Liver (tissue), 7 donors: ENCODE measurements at regions not wholly inside any gene's neighbourhood (a gene's known extent, or its start where the extent isn't known, plus 50 kb on each side); places are given as distances from the start of the nearest gene placed in this dataset.

Experiments used
- DNase-seq: peaks from one replicate; pipeline ENCODE4 v3.0.0-alpha.2; 2017; ENCODE audit warnings: low spot score
- H3K27ac ChIP-seq, 2 donors: one replicate each; pipeline ENCODE4 v1.7.0; 2013; ENCODE audit warnings: inconsistent platforms in 2 of 2, low read length in 2 of 2, control low read depth in 1 of 2, low read depth in 1 of 2, mild to moderate bottlenecking in 1 of 2
- H3K27me3 ChIP-seq, 4 donors: one replicate each; pipeline versions ENCODE4 v1.6.1 to v1.7.0; 2013; ENCODE audit warnings: low read length in 3 of 4, inconsistent platforms in 1 of 4, mild to moderate bottlenecking in 1 of 4, moderate library complexity in 1 of 4; ENCODE audit not compliant: control insufficient read depth in 4 of 4, insufficient read depth in 4 of 4
- H3K36me3 ChIP-seq, 4 donors: one replicate each; pipeline versions ENCODE4 v1.6.1 to v1.7.0; 2013; ENCODE audit warnings: low read length in 3 of 4, mild to moderate bottlenecking in 3 of 4, low read depth in 1 of 4, moderate library complexity in 1 of 4; ENCODE audit not compliant: control insufficient read depth in 4 of 4, insufficient read depth in 3 of 4
- H3K4me1 ChIP-seq, 4 donors: one replicate each; pipeline versions ENCODE4 v1.6.1 to v1.7.0; 2013; ENCODE audit warnings: low read length in 3 of 4, mild to moderate bottlenecking in 3 of 4, moderate library complexity in 1 of 4; ENCODE audit not compliant: control insufficient read depth in 4 of 4, insufficient read depth in 4 of 4
- H3K4me3 ChIP-seq, 3 donors: one replicate each; pipeline versions ENCODE4 v1.6.1 to v1.7.0; 2013; ENCODE audit warnings: low read length in 3 of 3, control low read depth in 1 of 3, low read depth in 1 of 3, mild to moderate bottlenecking in 1 of 3
- H3K9ac ChIP-seq, 2 donors: one replicate each; pipeline ENCODE4 v1.7.0; 2013; ENCODE audit warnings: low read length in 2 of 2, mild to moderate bottlenecking in 2 of 2, moderate library complexity in 2 of 2, control low read depth in 1 of 2, low read depth in 1 of 2
- H3K9me3 ChIP-seq, 4 donors: one replicate each; pipeline versions ENCODE4 v1.6.1 to v1.7.0; 2013; ENCODE audit warnings: low read length in 3 of 4; ENCODE audit not compliant: control insufficient read depth in 4 of 4
- EGR1 ChIP-seq, 2 donors: IDR thresholded peaks; 2 replicates each; pipeline ENCODE4 v1.6.1; 2016 to 2018; ENCODE audit warnings: antibody characterized with exemption in 2 of 2, low read depth in 2 of 2
- FOXA1 ChIP-seq: IDR thresholded peaks from 2 replicates; pipeline ENCODE4 v1.6.1; 2016; ENCODE audit warnings: antibody characterized with exemption
- FOXA2 ChIP-seq: IDR thresholded peaks from 2 replicates; pipeline ENCODE4 v1.6.1; 2016; ENCODE audit warnings: antibody characterized with exemption
- GABPA ChIP-seq, 2 donors: IDR thresholded peaks in 1 of 2; conservative IDR thresholded peaks in 1 of 2; 2 replicates each; pipeline ENCODE4 v1.6.1; 2016; ENCODE audit warnings: antibody characterized with exemption in 2 of 2, mild to moderate bottlenecking in 1 of 2, moderate library complexity in 1 of 2
- HNF4A ChIP-seq, 2 donors: conservative IDR thresholded peaks; 2 replicates each; pipeline ENCODE4 v1.6.1; 2016; ENCODE audit warnings: antibody characterized with exemption in 2 of 2, mild to moderate bottlenecking in 2 of 2
- HNF4G ChIP-seq: IDR thresholded peaks from 2 replicates; pipeline ENCODE4 v1.6.1; 2016; ENCODE audit warnings: antibody characterized with exemption
- NR2F2 ChIP-seq: IDR thresholded peaks from 2 replicates; pipeline ENCODE4 v1.6.1; 2016; ENCODE audit warnings: antibody characterized with exemption
- RAD21 ChIP-seq, 2 donors: IDR thresholded peaks; 2 replicates each; pipeline ENCODE4 v1.6.1; 2016; ENCODE audit warnings: antibody characterized with exemption in 2 of 2, mild to moderate bottlenecking in 2 of 2
- RXRA ChIP-seq, 2 donors: IDR thresholded peaks; 2 replicates each; pipeline ENCODE4 v1.6.1; 2017 to 2018; ENCODE audit warnings: antibody characterized with exemption in 2 of 2, mild to moderate bottlenecking in 1 of 2
- SP1 ChIP-seq: IDR thresholded peaks from 2 replicates; pipeline ENCODE4 v1.6.1; 2018; ENCODE audit warnings: antibody characterized with exemption, mild to moderate bottlenecking
- TAF1 ChIP-seq: conservative IDR thresholded peaks from 2 replicates; pipeline ENCODE4 v1.6.1; 2016; ENCODE audit warnings: antibody characterized with exemption, mild to moderate bottlenecking
- YY1 ChIP-seq: IDR thresholded peaks from 2 replicates; pipeline ENCODE4 v1.6.1; 2016; ENCODE audit warnings: antibody characterized with exemption, mild to moderate bottlenecking
- WGBS: extraction: QIAGEN DNeasy Blood & Tissue Kit; methylation state at CpG from one replicate; pipeline ENCODE4 v1.1.7; 2013; 5-methylcytosine and 5-hydroxymethylcytosine counted together
- TF ChIP-seq, protein P1 (sequence below): IDR thresholded peaks from 2 replicates; pipeline ENCODE4 v1.6.1; 2016; ENCODE audit warnings: antibody characterized with exemption
- TF ChIP-seq, protein P2 (sequence below): IDR thresholded peaks from 2 replicates; pipeline ENCODE4 v1.6.1; 2016; ENCODE audit warnings: antibody characterized with exemption
- TF ChIP-seq, protein P3 (sequence below): IDR thresholded peaks from 2 replicates; pipeline ENCODE4 v1.6.1; 2016; ENCODE audit warnings: antibody characterized with exemption
- TF ChIP-seq, protein P4 (sequence below): IDR thresholded peaks from 2 replicates; pipeline ENCODE4 v1.6.1; 2016; ENCODE audit warnings: antibody characterized with exemption, mild to moderate bottlenecking
- donor health status: healthy.
- donor health status: healthy.
- donor health status: healthy.
- donor health status: healthy.

DNA sequence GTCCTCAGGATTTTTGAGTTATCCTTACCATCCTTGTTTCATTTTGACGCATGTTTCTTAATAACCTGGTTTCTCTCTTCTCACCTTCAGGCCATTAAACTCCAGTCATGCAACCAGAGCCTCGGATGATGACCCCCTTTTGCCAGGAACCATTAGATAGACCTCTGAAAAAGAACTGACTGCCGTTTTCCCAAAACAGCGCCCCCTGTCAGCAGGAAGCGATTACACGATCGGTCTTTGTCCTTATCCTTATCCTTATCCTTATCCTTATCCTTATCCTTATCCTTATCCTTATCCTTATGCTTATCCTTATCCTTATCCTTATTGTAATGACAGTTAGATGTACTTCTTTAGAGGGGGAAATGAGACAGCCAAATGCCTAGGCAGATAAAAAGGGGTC, 148.4 kb upstream of the ITM2A start:
- WGBS, result 70% methylated on average over 7 of the region's 7 CpGs
- Histone ChIP-seq H3K27ac (no peak overlapping the region), H3K4me1 (no peaks in the 10 kb centered on the region), H3K27me3 (peaks cover 0 to 3% (median 0%) of the 10 kb centered on the region in 4 donors), H3K4me3 (no peak overlapping the region), H3K9ac (no peak overlapping the region), H3K9me3 (no peaks in the 10 kb centered on the region), H3K36me3 (no peaks in the 10 kb centered on the region)
- TF ChIP-seq, protein P1, sequence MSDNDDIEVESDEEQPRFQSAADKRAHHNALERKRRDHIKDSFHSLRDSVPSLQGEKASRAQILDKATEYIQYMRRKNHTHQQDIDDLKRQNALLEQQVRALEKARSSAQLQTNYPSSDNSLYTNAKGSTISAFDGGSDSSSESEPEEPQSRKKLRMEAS, result no peak
- no peak for TF ChIP-seq YY1
- TF ChIP-seq SP1, result no peak
- no peak for TF ChIP-seq HNF4A (conservative IDR thresholded peaks at IDR 0.05)
- TF ChIP-seq GABPA (IDR thresholded peaks at IDR 0.05 in 1 of 2, conservative IDR thresholded peaks at IDR 0.05 in 1 of 2), result no peak
- TF ChIP-seq RAD21 (IDR thresholded peaks at IDR 0.05), result no peak
- no peak for TF ChIP-seq TAF1
- no peak for TF ChIP-seq FOXA1
- TF ChIP-seq FOXA2, result no peak
- TF ChIP-seq, protein P2, sequence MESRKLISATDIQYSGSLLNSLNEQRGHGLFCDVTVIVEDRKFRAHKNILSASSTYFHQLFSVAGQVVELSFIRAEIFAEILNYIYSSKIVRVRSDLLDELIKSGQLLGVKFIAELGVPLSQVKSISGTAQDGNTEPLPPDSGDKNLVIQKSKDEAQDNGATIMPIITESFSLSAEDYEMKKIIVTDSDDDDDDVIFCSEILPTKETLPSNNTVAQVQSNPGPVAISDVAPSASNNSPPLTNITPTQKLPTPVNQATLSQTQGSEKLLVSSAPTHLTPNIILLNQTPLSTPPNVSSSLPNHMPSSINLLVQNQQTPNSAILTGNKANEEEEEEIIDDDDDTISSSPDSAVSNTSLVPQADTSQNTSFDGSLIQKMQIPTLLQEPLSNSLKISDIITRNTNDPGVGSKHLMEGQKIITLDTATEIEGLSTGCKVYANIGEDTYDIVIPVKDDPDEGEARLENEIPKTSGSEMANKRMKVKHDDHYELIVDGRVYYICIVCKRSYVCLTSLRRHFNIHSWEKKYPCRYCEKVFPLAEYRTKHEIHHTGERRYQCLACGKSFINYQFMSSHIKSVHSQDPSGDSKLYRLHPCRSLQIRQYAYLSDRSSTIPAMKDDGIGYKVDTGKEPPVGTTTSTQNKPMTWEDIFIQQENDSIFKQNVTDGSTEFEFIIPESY, result no peak
- TF ChIP-seq, protein P3, sequence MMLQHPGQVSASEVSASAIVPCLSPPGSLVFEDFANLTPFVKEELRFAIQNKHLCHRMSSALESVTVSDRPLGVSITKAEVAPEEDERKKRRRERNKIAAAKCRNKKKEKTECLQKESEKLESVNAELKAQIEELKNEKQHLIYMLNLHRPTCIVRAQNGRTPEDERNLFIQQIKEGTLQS, result no peak
- no peak for TF ChIP-seq NR2F2
- TF ChIP-seq HNF4G, result no peak
- TF ChIP-seq EGR1 (IDR thresholded peaks at IDR 0.05; ENCODE audit: low read depth in 2 of 2), result no peak
- no peak for DNase-seq

DNA sequence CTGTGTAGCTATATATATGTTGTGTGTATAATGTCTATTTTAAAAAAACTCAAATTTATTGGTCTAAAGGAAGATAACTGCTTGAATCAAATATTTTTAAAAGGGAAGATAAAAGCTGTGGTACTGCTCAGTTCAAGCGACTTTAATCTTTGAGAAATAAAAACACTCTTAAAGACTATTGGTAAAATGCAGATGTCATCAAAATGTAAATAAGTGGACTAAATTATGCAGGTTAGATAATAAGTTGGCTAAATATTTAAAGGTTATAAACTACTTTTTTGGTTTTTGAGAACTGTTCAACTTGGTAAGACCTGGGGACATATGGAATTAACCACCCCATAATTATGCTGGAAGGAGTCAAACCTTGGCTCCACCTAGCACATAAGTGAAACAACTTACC, 144.7 kb upstream of the ITM2A start:
- DNase-seq, result no peak
- Histone ChIP-seq H3K9ac (no peak overlapping the region), H3K4me3 (no peak overlapping the region), H3K9me3 (no peaks in the 10 kb centered on the region), H3K36me3 (no peaks in the 10 kb centered on the region), H3K4me1 (no peaks in the 10 kb centered on the region), H3K27ac (no peak overlapping the region), H3K27me3 (no peaks in the 10 kb centered on the region)
- TF ChIP-seq SP1 (no peak), FOXA1 (no peak), TAF1 (no peak), NR2F2 (no peak), YY1 (no peak), EGR1 (IDR thresholded peaks at IDR 0.05; ENCODE audit: low read depth in 2 of 2) (no peak), FOXA2 (no peak), RXRA (IDR thresholded peaks at IDR 0.05) (no peak), HNF4G (no peak)
- TF ChIP-seq, protein P2, result no peak
- TF ChIP-seq, protein P4, sequence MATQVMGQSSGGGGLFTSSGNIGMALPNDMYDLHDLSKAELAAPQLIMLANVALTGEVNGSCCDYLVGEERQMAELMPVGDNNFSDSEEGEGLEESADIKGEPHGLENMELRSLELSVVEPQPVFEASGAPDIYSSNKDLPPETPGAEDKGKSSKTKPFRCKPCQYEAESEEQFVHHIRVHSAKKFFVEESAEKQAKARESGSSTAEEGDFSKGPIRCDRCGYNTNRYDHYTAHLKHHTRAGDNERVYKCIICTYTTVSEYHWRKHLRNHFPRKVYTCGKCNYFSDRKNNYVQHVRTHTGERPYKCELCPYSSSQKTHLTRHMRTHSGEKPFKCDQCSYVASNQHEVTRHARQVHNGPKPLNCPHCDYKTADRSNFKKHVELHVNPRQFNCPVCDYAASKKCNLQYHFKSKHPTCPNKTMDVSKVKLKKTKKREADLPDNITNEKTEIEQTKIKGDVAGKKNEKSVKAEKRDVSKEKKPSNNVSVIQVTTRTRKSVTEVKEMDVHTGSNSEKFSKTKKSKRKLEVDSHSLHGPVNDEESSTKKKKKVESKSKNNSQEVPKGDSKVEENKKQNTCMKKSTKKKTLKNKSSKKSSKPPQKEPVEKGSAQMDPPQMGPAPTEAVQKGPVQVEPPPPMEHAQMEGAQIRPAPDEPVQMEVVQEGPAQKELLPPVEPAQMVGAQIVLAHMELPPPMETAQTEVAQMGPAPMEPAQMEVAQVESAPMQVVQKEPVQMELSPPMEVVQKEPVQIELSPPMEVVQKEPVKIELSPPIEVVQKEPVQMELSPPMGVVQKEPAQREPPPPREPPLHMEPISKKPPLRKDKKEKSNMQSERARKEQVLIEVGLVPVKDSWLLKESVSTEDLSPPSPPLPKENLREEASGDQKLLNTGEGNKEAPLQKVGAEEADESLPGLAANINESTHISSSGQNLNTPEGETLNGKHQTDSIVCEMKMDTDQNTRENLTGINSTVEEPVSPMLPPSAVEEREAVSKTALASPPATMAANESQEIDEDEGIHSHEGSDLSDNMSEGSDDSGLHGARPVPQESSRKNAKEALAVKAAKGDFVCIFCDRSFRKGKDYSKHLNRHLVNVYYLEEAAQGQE, result no peak
- TF ChIP-seq, protein P3, result no peak
- 83% methylated on average over 1 of the region's 1 CpG for WGBS
